ENCODE measurements at regions not wholly inside any gene's neighbourhood (a gene's known extent, or its start where the extent isn't known, plus 50 kb on each side); places are given as distances from the start of the nearest gene placed in this dataset.

DNA sequence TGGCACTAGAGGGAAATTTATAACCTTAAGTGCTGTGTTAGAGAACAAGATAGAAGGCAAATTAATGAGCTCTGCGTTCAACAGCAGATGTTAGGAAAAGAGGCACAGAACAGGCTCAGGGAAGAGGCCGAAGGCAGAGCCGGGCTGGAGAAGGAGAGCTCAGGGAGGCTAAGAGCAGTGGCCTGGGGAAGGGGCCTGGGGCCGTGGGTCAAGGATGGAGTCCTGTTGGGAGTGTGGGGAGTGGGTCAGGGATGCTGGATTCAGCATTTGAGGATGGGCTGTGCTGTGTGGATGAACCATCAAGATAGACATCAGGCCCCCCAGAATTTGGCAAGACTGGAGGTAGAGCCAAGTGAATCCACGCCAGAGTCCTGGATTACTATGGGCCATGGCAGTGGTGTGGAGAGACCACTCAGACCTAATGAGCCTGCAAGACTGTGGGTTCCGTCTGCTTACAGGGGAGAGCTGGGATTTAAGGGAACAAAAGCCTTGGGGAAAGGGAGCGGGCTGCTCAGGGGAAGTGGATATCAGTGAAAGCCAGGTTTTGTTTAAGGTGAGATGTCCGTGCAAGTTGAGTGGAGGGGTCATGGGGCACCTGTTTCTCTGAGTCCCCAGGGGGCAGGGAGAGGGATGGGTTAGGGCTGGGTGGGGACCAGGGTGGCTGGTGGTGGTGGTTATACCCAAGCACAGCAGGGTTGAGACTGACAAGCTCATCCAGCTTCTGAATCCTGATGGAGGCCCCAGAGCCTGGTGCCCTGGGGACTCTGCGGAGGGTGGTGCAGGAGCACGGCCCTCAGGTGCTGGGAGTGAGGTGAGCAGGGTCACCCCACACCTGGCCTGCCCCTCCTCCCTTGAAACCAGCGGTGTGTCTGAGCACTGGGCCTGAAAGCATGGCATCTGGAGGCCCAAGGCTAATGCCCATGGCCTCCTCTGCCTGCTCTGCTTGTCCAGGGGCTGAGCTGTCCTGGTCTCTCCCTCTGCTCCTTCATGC is 101.7 kb downstream of the BMS1 start:
- no peak overlapping the region for H3K27ac ChIP-seq
- no peak for TF ChIP-seq CTCF (conservative IDR thresholded peaks at IDR 0.05)
- TF ChIP-seq ZFX (IDR thresholded peaks at IDR 0.05): no peak

DNA sequence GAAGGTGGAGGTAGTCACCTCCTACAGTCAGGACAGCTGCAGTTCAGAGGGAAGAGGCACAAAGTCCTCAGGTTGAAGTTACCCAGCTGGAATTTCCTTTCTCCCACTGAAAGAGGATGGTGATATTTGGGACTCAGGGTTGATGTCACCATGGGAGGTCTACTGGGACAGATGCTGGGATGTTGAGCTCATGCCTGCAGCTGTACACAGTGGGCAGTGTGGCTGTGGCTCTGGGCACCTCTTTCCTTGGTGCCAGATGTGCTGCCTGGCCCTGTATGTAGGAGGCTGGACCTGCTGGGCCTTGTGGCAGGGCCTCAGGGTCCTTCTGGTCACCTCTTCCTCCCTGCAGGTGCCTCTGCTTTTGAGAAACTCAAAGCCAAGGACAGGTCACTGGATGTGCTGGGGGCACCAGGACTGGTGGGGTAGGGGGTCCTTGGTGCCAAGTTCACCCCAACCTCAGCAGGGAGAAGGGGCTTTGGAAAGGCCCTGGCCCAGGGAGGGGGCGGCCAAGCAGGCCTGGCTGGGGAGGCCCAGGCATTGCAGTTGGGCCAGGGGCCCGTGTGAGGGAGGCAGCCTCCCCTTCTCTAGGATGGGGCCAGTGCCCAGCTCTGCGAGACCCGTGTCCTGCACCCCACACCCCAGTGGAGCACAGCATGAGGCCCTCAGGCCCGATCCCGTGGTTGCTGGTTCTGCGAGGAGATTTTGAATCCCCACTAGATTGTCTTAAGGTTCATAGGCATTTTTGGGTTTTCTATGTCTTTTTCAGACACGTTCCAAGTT is 103.1 kb downstream of the BMS1 start:
- no peak overlapping the region for H3K27ac ChIP-seq
- TF ChIP-seq ZFX (IDR thresholded peaks at IDR 0.05) (no peak), CTCF (conservative IDR thresholded peaks at IDR 0.05) (no peak)

- H3K27ac ChIP-seq: no peak overlapping the region
- TF ChIP-seq ZFX (IDR thresholded peaks at IDR 0.05): no peak
- TF ChIP-seq CTCF (conservative IDR thresholded peaks at IDR 0.05): no peak
Observed at GRCh38 chr10:42887734-42888503, 105.3 kb downstream of the BMS1 start.

DNA sequence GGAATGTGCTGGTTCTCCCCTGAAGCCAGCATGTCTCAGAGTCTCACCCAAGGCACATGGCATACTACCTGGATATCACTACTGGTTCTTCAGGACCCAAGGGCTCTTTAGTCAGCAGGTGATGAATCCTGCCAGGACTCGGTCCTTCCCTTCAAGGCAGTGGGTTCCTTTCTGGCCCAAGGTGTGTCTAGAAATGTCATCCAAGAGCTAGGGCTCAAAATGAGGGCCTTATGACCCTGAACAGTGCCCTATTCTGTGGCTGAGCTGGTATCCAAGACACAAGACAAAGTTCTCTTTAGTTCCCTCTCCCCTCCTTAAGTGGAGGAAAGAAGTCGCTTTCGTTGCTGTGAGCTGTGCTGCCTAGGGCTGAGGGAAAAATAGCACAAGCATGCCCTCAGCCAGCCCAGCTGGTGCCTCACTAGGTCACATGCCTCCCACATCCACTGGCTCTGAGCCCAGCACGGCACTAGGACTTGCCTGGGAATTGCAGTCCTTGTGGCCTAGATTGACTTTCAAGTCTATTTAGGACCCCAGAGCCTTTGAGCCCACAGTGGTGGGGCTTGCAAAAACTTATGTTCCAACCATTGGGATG is 106.0 kb downstream of the BMS1 start:
- TF ChIP-seq ZFX (IDR thresholded peaks at IDR 0.05) (no peak), CTCF (conservative IDR thresholded peaks at IDR 0.05) (no peak)

DNA sequence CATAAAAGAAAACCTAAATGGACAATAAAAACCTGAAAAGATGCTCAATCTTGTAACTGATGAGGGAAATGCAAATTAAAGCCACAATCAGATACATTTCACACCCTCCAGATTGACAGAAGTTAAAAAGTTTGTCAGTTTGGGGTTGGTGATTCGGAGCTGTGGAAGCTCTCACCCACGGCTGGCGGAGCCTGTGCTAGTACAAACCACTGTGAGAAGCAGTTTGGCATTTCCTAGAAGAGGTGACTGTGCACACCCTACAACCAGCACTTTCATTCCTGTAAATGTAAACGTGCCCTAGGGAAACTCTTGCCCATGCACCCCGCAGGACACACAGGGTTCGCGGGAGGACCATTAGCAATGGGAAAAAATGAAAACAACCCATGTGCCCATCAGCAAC is 114.1 kb downstream of the BMS1 start:
- no peak overlapping the region for H3K27ac ChIP-seq
- TF ChIP-seq ZFX (IDR thresholded peaks at IDR 0.05): no peak
- no peak for TF ChIP-seq CTCF (conservative IDR thresholded peaks at IDR 0.05)

More for the DNA sequence above, 106.0 kb downstream of the BMS1 start:
- H3K27ac ChIP-seq: no peak overlapping the region

DNA sequence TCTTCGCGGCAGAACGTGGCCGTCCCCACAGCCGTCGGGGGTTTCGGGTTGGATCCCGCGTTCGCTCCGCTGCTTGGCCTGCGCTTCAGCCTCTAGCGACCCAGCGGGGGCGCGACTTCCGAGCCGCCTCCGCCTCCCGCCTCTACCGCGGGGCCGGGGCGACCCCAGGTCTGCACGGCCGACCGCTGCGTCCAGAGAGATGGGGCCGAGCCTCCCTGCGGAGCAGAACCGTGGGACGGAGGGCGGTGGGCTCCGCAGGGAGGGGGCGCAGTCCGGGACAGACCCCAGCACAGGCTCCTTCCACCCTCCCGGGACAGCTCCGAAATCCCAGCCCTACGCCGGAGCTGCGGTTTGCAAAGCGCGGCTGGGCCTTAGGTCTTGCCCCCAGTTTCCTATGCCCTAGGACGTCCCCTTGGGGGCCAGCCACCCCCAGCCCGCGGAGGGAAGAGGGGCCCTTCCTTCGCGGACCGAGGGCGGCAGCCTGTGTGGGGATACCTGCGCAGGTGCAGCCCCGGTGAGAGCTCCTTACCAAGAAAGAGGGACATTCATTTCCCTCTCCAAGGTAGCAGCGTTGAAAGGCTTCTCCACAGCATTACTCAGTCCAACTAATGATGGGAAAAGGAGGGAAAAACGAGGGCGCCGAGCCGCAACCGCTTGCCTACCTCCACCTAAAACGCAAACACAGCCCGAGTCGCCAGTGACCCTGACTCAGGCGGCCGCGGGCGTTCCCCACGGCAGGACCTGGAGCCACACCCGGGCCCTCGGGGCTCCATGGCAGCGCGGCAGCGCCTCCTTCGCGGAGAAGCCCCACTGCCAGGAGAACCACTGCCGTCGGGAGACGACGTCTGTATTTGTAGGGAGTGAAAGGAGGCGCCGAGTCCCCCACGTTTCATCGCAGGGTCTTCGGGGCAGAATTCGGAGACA is 115.7 kb downstream of the BMS1 start:
- H3K27ac ChIP-seq: no peak overlapping the region
- no peak for TF ChIP-seq CTCF (conservative IDR thresholded peaks at IDR 0.05)
- no peak for TF ChIP-seq ZFX (IDR thresholded peaks at IDR 0.05)
